ENCODE measurements at regions not wholly inside any gene's neighbourhood (a gene's known extent, or its start where the extent isn't known, plus 50 kb on each side); places are given as distances from the start of the nearest gene placed in this dataset.

GRCh38 chr11:43222215-43222614, 89.6 kb upstream of the API5 start:
- DNase-seq (ENCODE audit: low spot score) (no peak), FAIRE-seq (no peak)

GRCh38 chr11:43223026-43223425, 88.8 kb upstream of the API5 start:
- FAIRE-seq (no peak), DNase-seq (ENCODE audit: low spot score) (no peak)

- DNase-seq (ENCODE audit: low spot score): no peak
- no peak for FAIRE-seq
Measured at GRCh38 chr11:43234881-43235280, 76.9 kb upstream of the API5 start.

- DNase-seq (ENCODE audit: low spot score) (no peak), FAIRE-seq (no peak)
Measured at GRCh38 chr11:43238341-43238740, 73.5 kb upstream of the API5 start.

- DNase-seq (ENCODE audit: low spot score) (no peak), FAIRE-seq (no peak)
Measured at GRCh38 chr11:43239791-43240190, 72.0 kb upstream of the API5 start.

DNA sequence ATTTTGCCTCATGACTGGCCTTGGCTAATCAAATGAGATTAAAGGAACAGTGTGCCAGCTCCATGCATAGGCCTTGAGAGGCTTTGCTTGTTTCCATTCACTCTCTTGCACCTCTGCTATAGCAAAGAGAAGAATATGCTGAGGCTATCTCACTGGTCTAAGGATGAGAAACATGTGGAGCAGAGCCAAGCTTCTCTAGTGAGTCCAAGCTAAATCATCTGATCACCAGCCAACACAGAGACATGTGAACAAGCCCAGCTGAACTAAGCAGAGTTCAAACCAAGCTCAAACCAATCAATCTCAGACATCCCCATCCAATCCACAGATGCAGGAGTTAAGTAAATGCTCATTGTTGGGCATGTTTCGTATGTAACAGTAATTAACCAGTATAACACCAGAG, 69.4 kb upstream of the API5 start:
- FAIRE-seq: no peak
- no peak for DNase-seq (ENCODE audit: low spot score)

DNA sequence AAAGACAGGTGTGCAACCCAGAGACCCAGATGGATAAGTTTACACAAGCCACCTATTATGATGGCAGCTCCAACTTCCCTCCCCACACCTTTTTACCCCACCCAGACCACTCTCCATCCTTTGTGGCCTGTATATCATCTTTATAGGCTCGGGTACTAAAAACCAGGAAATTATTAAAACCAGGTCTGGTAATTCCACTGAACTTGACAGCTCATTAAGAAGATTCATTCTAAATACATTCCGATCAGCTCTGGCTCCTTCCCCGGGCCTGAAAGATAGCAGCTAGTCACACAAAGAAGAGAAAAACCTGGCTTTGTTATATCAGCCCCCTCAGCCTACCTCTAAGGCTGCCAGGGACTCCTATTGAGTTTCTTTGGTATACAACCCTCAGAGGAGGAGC, 67.9 kb upstream of the API5 start:
- FAIRE-seq (no peak), DNase-seq (ENCODE audit: low spot score) (no peak)

DNA sequence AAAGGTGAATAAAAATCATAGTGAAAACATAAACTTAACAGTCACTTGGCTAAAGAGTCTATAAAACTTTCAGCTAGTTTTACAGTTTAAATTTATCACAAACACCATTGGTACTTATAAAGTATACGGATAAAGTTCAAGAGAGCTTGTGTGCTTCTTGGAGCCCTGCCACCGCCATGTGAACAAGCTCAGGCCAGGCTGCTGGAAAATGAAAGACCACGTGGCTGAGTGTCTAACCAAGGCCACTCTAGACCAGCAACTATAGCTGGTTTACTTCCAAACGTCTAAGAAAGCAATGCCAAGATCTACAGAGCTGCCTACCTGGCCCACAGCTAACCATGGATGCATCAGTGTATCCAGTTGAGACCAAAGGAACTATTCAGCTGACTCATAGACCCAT, 66.3 kb upstream of the API5 start:
- DNase-seq (ENCODE audit: low spot score) (no peak), FAIRE-seq (no peak)

- DNase-seq (ENCODE audit: low spot score): no peak
- FAIRE-seq: no peak
Measured at GRCh38 chr11:43250309-43250708, 61.5 kb upstream of the API5 start.

DNA sequence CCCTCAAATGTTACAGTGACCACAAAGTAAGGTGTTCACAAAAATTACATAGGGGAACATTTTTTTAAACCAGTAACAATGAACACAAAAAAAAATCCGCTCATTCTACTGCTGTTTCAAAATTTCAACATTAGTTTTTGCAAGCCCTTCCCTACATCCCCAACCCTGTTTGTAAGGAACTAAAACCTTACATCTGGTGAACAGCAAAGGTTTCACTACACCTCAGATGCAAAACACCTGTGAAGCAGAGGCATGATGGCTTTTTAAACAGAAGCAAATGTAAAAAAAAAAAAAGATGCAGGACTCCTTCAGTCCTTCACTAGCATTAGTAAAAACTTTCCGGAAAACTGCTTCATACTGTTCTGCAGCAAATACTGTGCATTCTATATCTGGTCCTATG, 50.0 kb upstream of the API5 start:
- DNase-seq (ENCODE audit: low spot score): no peak

More for the DNA sequence above, 50.0 kb upstream of the API5 start:
- FAIRE-seq: no peak
